Forelimb muscle (tissue), 1 donor: ENCODE measurements at regions not wholly inside any gene's neighbourhood (a gene's known extent, or its start where the extent isn't known, plus 50 kb on each side); places are given as distances from the start of the nearest gene placed in this dataset.

Experiments used
- DNase-seq: peaks from one replicate; pipeline ENCODE4 v3.0.0-alpha.2; 2013; ENCODE audit warnings: low read depth

- no peak for DNase-seq
These were observed 116.1 kb upstream of the SH3BP4 start for GRCh38 chr2:234835738-234836137.

GRCh38 chr2:234834228-234834923, 117.4 kb upstream of the SH3BP4 start:
- DNase-seq: no peak

- DNase-seq: no peak
These were observed 121.0 kb upstream of the SH3BP4 start for GRCh38 chr2:234830853-234831252.

GRCh38 chr2:234829074-234829455, 122.8 kb upstream of the SH3BP4 start:
- DNase-seq: no peak

GRCh38 chr2:234828382-234829073, 123.3 kb upstream of the SH3BP4 start:
- no peak for DNase-seq

GRCh38 chr2:234827096-234827860, 124.5 kb upstream of the SH3BP4 start:
- no peak for DNase-seq

- no peak for DNase-seq
These were observed 125.1 kb upstream of the SH3BP4 start for GRCh38 chr2:234826681-234827080.

GRCh38 chr2:234825616-234826015, 126.2 kb upstream of the SH3BP4 start:
- DNase-seq: no peak

GRCh38 chr2:234823877-234824376, 127.9 kb upstream of the SH3BP4 start:
- DNase-seq: peak; percentile 66

GRCh38 chr2:234823196-234823876, 128.5 kb upstream of the SH3BP4 start:
- peak; percentile 28 for DNase-seq

GRCh38 chr2:234821946-234822475, 129.8 kb upstream of the SH3BP4 start:
- DNase-seq: no peak

GRCh38 chr2:234818937-234819336, 132.9 kb upstream of the SH3BP4 start:
- DNase-seq: no peak

GRCh38 chr2:234816491-234816890, 135.3 kb upstream of the SH3BP4 start:
- DNase-seq: no peak

GRCh38 chr2:234816056-234816455, 135.8 kb upstream of the SH3BP4 start:
- no peak for DNase-seq

GRCh38 chr2:234814374-234814773, 137.4 kb upstream of the SH3BP4 start:
- no peak for DNase-seq

- DNase-seq: no peak
These were observed 139.0 kb upstream of the SH3BP4 start for GRCh38 chr2:234812851-234813250.

- no peak for DNase-seq
These were observed 142.9 kb upstream of the SH3BP4 start for GRCh38 chr2:234808907-234809306.

GRCh38 chr2:234806818-234807217, 145.0 kb upstream of the SH3BP4 start:
- no peak for DNase-seq

GRCh38 chr2:234805836-234806235, 146.0 kb upstream of the SH3BP4 start:
- DNase-seq: no peak

GRCh38 chr2:234804704-234805103, 147.1 kb upstream of the SH3BP4 start:
- DNase-seq: no peak

GRCh38 chr2:234802845-234803171, 149.0 kb upstream of the SH3BP4 start:
- DNase-seq: no peak
